Inflammatory macrophage (primary cell): ENCODE measurements at regions not wholly inside any gene's neighbourhood (a gene's known extent, or its start where the extent isn't known, plus 50 kb on each side); places are given as distances from the start of the nearest gene placed in this dataset.

Experiments used
- DNase-seq, 2 donors: peaks; one replicate each; pipeline ENCODE4 v3.0.0-alpha.2; 2020 to 2022

DNA sequence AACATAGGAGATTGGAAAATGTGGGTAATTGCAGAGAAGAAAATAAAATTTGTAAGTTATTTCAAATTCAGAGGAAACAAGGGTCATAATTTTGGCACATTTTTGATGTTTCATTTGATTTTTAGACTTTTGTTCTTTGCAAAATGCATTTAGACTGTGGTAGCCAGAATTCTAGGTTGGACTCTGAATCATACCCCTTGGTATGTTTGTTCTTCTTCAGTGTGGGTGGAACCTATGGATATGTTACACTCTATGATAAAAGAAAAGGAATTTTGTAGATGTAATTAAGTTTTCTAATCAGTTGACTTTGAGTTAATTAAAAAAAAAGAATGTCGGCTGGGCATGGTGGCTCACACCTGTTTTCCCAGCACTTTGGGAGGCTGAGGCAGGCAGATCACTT is 827.0 kb downstream of the AACS start:
- no peak for DNase-seq

DNA sequence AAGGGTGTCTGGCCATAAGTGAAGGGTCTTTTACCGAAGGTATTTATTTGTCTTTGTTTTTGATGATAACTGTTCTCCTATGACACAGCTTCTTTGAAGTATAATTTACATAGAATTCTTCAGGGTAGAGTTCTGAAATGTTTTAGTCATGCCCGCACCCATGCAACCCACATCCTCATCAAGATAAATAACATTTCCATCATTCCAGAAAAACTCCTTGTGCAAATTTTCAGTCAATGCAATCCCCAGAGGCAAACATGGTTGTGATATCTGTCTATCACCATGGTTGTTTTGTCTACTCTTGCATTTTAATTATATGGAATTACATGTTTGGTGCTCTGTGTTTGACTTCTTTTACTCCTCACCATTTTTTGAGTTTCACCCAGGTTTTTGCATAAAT is 837.8 kb downstream of the AACS start:
- DNase-seq: no peak

DNA sequence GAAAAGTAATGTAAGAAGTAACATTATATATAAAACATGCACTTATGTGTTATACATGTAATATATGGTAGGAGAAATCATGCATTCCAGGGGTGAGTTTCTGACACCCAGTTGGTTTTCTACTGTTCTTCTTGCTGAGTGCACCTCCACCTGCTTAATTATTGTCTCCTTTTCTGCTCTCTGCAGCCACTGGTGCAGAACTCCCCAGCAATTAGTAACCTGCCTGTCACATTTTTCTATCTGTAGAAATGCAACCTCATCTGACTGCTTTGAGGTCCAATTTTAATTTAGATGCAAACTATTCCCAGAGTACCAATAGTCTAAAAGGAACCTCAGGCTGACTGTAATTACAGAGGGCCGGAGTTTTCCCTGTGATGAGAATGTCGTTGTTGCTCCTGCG is 842.1 kb downstream of the AACS start:
- no peak for DNase-seq

DNA sequence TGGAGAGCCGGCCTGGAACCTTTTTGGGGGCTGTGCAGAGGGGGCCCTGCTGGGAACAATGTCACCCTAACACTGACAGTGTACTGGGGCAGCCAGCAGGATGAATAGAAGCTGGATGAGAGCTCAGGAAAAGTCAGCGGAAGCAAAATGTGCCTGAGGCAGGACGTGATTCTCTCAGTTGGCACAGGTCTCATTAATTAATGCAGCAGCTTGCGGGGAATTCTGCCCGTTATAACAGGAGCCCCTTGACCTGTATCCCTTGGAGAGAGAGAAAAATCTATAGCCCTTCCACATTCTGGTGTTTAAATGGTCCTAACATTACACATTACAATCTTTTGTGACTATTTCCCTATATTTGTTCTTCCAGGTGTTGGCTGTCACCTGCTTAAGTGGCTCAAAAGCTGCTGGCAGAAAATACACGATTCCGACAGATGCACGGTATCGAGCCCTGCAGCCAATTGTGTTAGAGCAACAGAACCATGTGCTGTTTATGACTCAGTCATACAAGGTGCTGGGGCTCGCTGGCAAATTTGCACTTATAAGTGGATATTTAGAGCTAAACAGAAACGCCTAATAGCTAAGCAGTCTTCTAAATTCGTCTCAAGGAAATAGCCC is 854.7 kb downstream of the AACS start:
- DNase-seq: no peak

DNA sequence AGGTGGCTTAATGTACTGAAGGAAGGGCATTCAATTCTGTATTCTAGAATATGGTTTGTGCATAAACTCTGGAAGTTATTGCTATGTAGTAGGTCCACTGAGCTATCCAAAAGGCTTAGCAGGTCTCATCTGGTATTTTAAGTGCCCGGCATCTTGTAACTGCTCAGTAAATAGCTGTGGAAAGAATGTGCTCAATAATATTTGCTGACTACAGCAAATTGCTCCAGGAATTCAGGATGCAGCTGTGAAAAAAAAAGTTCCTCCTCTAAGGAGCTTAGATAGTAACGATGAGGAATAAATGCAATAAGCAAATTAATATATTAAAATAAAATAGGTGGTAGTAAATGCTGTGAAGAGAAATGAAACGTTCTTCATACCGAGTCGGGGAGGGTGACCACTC is 857.1 kb downstream of the AACS start:
- no peak for DNase-seq

DNA sequence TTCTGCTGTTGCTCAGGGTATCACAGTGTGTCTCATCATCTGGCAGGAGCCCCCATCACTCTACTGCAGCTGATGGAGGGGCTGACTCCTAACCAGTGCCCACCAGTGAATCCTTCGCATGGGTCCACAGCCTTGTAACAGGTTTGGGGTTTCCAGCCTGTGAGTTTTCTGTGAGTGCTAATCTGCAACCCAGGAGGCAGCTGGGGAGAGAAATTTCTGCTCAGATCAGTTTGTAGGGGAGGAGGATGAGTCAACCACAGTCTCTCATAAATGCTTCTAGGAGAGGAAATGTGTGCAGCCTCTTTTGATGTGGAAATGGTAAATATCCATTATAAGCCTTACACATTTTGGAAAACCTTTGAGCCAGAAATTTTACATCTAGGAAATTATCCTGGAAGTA is 871.3 kb downstream of the AACS start:
- DNase-seq: no peak

DNA sequence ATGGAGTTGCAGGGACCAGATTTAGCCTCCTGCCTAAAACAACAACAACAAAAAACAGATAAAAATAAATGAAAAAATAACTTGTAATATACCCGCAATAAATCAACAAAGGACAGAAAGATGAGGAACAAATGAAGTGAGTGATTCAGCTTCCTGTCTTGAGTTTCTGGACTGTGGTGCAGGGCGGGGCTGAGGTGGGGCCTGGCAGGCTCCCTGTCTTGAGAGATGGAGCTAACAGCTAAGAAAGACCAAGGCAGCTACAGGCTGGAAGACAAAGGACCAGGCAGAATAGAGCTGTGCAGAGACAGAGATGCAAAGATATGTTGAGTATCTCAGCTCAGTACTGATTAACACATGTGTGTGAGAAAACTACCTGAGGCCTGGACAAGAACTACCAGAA is 879.2 kb downstream of the AACS start:
- DNase-seq: no peak

DNA sequence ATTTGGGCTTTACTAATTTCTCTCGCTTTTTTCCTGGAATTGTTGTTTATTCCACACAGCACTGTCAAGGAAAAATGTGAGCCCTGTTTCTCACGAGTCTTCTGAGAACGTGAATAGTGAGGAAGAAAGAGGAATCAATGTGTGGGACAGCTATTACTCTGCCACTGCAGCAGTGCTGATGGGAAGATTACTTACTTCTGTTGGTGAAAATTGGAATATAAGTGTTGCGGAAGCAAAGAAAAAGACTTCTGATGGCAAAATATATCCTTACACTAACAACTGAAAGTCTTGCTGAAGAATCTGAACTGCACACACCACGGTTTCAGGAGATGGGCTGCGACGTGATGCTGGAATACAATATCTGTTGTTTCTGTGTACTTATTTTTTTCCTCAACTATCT is 884.2 kb downstream of the AACS start:
- DNase-seq: no peak

DNA sequence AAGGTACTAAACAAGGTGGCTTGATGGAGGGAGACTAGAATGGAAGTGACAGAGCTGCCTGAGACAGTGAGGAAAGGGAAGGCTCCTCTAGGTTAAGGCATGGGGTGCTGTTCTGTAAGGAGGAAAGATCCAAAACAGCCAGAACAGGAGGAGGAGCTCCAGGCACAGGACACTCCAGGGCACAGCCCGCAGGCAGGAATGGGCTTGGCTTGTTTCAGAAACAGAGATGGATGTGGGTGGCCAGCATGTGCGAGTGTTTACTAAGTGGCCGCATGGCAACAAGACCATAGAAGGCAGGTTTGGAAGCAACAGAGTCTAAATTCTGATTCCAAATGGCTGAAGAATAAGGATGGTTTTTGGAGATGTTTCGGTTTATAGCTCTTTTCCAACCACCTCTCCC is 889.1 kb downstream of the AACS start:
- DNase-seq: no peak

DNA sequence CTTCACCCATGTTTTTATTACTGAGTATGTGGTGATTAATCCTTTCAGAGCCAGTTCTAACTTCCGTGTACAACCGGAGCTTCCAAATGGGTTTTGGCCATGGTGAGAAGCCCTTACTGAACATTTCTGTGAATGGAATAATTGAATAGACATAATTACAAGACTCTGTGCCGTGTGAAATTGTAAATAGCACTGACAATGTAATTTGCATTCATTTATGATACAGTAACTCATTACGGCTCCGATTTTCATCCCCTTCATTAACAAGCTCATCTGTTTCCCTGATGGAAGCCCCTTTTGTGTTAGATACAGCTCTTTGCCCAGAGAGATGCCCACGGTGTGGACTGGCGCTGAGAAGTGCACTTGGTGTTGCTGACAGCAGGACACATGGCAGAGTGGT is 891.0 kb downstream of the AACS start:
- DNase-seq: no peak

DNA sequence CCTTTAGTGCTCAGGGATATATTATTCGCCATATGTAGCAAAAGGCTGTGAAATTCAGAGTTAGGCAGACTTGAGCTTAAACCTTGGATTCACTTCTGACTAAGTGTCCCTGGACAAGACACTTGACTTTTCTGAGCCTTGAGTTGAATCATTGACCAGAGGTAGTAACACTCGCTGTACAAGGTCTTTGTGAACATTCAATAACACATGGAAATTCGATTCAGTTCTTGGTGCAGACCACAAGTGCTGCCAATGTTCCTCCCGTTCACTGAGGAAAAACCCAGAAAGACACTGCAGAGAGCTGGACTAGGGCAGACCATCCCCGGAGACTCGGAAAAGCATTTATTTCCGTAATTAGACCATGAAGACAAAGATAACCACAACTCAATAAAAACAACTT is 901.4 kb downstream of the AACS start:
- no peak for DNase-seq

DNA sequence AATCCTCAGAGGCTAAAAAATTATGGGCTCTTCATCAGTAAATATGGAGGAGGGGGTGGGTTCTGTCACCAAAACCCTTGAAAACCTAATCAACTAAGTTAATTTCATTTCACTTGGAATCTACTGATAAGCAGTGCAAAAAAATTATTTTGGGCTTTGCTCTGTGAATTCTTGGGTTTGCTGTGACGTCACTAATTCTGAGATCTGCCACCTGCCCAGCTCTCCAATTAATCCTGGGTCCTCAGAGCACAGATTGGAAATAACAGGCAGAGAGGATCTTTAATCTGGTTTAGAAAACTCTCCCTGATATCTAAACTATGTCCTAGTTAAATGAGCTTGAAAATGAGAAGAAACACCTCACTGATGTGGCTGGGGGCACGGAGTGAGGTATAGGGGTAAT is 903.2 kb downstream of the AACS start:
- DNase-seq: no peak

DNA sequence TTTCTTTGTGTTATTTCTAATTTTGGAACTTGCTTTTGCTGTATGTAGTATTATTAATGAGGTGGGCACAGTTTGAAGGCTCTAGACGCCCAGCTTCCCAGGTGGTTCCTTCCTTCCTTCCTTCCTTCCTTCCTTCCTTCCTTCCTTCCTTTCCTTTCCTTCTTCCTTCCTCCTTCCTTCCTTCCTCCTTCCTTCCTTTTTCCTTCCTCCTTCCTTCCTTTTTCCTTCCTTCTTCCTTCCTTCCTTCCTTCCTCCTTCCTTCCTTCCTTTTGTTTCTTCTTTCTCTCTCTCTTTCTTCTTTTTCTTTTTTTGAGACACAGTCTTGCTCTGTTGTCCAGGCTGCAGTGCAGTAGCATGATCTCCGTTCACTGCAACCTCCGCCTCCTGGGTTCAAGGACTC is 906.7 kb downstream of the AACS start:
- no peak for DNase-seq

DNA sequence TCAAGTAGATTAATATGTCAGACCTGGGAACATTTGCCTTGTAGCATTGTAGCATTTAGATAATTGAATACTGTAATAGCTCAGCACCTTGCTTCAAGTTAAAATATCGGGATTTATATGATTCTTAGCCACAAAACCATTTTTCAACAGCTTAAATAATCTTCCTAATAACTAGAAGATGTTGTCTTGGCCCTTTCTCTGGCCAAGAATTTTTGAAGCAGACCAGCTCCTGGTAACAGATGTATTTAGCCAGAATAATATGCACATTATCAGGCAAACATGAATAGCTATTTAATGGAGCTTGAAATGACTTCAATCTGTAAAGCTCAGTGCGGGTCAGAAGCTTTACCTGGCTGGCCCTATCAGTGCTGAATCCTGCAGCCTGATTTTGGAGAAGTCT is 913.1 kb downstream of the AACS start:
- DNase-seq: no peak

DNA sequence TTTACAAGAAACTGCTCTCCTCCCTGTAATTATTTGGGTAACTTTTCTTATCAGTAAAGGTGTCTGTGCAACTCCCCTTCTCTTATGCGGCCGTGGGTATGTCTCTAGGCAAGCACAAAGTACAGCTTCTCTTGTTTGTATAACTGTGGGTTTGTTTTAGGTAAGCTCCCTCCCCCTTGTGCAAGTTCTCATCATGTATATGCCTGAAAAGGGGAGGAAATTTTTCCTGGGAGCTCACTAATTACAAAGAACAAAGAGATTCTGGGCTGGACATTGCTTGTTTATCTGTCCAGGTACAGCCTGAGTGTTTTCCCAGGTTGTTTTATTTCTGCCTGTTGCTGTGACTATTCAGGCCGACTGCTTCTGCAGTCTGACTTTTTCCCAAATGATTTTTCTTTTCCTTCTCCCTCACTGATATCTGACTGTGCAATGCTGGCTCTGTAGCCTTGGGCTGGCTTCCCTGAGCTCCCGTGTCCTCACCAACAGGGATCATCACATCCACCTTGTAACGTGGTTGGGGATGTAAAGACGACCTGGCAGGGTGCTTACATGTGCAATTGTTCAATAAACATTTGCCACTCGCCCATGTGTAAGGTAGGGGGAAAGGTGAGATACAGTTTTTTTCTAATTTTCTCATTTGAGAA is 916.5 kb downstream of the AACS start:
- DNase-seq: no peak

DNA sequence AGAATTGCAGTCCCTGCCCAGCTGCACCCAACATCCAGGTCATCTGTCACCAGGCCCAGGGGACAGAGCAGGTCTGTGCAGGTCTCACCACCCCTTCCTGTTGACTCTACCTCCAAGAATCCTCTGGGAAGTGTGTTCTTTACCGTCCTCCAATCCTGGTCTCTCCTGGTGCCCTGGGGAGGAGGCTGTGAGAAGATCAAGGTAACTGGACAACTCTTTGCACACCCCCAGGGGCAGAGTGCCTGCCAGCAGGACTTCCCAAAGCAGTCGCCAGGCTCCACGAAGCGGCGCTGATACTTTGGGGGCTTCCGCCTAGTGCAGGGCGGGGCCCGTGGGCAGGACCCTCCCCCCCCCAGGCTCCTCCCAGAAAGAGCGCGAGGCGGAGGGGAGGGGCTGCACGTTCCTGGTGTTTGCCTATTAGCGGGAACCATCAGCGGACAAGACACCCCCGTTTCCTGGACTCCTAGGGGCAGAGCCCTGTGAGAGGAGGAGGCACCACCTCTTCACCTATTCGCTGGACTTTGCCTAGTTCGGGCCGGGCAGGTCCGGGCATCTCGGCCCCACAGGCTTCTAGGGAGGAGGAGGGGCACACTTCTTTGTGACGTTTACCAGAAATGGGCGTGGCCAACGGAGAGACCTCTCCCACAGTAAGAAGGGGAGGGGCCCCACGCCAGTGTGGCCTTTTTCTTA is 918.0 kb downstream of the AACS start:
- DNase-seq: peak in 1 of 2 donors; percentile 29

DNA sequence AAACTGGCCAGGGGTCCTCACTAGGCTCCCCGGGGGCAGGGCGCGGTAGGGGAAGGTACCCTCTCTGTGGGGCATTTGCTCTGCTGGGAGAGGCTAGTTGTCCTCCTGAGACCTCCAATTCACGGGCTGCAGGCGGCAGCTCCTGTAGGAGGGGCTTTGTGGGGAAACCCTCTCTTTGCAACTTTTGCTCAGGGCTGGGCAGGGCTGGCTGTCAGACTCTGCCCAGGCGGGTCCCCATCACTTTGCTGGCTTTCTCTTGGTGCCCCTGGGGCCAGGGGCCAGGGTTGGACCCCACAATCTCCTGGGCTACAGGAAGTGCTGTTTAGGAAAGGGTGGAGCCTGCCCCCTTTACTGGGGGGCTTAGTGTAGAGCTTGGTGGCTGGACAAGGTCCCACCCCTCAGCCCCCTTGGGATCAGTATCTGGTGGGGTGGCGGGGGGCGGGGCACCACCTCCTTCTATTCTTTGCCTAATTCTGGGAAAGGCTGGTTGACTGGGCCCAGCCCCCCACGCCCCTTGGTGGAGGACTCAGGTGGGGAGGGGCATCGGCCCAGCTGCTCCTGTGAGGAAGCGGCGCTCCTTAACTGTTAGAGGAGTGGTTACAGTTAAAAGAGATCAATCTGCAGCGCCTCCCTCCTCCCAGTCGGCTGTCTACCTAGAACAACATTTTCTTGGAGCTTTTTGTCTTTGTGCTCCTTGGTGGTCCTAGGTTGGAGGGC is 918.7 kb downstream of the AACS start:
- no peak for DNase-seq

DNA sequence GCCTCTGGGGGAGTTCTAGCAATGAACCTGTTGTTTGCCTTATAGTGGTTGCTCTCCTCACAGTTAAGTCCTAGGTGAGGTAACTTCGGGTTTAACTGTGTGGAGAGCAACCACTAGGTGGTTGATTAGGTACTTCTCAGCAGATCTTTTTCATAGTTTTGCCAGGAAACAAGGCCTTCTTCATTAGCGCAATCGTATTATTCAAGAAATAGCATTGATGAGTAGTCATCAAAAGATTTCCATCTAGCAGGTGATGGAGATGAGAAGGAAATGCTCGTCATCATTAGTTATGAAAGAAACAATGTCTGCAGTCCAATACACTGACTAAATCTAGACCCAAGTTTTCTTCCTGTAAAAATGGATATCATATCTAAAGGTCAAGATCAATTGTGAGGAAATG is 923.3 kb downstream of the AACS start:
- no peak for DNase-seq

DNA sequence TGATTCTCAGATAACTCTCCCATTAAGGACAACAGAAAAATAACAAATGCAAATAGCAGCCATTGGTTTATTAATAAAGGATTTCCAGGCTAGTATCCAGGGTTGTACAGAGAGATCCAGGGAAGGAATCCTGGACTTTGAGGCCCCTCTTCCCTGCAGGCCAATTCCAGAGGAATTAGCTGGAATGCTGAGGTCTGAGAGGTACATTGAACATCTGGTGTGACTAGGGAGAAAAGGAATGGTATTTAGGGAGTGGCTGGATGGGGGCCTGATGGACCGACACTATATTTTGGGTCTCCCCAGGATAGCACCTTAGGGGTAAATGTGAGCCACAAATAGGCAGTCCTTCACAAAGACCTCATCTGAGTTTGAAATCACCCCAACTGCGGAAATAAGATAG is 924.5 kb downstream of the AACS start:
- DNase-seq: no peak

DNA sequence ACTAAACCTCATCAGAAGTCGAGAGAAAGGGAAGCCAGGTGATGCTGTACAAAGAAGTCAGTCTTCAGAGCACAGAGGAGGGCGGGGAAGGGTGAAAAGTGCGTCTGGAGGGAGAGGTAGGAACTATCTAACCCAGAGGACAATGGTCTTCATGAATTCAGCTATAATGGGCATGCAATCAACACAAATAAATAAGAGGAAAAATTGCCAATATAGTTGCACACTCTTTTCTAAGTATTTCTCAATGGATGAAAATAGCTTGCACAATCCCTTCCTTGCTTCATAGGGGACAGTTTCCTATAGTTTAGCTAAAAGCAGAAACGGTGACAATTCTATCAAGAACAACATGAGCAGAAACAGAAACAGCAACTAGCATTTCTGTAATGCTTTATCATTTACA is 931.2 kb downstream of the AACS start:
- DNase-seq: peak; percentile 2 to 49

DNA sequence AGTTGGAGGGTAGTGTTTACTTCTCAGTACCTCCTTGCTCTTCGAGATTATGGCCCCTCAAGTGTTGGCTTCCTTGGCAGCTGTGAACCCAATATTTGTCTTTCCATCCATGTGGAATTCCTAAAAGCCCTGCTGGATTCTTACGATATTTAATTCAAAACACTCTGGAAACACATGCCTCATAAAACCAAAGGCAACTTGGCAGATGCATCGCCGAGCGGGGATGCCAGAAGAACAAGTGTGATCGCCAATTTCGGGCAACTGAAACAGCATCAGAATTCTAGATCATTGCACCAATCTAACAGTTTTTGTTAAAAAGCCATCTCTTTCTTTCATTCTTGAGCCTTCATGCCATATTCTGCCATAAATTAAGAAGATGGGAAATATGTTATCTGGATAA is 934.4 kb downstream of the AACS start:
- DNase-seq: no peak

DNA sequence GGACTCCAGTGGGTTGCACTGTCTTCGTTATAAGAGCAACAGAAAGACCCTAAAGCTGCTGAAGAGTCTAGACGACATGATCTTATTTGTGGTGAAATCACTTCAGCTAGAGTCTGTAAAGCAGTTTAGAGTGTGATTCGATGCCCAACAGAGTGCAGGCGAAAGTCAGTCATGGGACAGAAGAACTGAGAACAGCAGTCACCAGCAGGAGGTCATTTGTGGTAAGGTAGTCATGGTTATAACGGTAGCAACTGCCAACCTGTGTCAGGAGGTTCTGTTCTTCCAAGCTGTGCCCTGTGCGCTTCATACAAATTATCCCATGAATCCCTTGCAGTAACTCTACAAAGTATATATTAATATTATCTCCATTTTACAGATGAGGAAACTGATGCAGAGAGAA is 954.1 kb downstream of the AACS start:
- no peak for DNase-seq

DNA sequence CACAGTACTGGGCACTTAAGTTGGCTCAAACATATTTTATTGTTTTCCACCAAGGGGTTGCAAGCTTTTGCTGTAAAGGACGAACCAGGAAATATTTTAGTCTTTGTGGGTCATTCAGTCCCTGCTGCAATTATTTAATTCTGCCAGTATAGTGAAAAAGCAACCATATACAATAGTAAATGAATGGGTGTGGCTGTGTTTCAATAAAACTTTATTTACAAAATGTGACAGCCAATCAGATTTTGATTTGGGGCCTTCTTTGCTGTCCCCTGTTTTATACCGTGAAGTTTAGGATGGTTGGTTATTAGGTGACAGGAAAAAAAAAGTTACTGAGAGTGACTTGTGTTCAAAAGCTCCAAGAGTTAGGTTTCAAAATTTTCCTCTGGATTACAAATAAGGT is 956.4 kb downstream of the AACS start:
- no peak for DNase-seq

DNA sequence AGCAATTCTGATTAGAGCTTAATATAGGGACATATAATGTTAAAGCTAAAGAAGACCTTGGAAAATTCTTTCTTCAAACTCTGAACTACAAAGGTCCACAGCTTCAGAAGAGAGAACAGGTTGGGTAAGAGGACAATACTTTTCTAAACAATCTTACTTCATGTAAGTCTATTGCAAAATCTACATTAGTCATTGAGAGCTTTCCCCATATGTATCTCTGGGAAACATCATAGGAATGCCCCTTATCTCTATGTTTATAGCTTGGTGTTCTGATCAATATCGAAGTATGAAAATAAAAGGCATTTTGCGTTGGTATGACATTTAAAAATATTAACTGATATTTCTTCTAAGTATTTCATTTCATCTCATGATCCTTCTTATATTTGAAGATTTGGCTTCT is 962.6 kb downstream of the AACS start:
- no peak for DNase-seq
